Mesodermal cell (in vitro differentiated cells): ENCODE measurements at regions not wholly inside any gene's neighbourhood (a gene's known extent, or its start where the extent isn't known, plus 50 kb on each side); places are given as distances from the start of the nearest gene placed in this dataset.

ENCODE experiments used
- H3K27ac ChIP-seq: 2 replicates; pipeline ENCODE4 v1.7.0; 2013; ENCODE audit warnings: mild to moderate bottlenecking, low read depth, low read length, moderate library complexity; ENCODE audit not compliant: severe bottlenecking
- H3K36me3 ChIP-seq: 2 replicates; pipeline ENCODE4 v1.7.1; 2013; ENCODE audit warnings: mild to moderate bottlenecking, low read length, moderate library complexity; ENCODE audit not compliant: control insufficient read depth, insufficient read depth
- H3K4me1 ChIP-seq: one replicate; pipeline ENCODE4 v1.7.1; 2013; ENCODE audit warnings: mild to moderate bottlenecking, low read length; ENCODE audit not compliant: insufficient read depth, control insufficient read depth, poor library complexity, severe bottlenecking
- H3K4me3 ChIP-seq: 2 replicates; pipeline ENCODE4 v1.7.0; 2013; ENCODE audit warnings: low read length, control low read depth, mild to moderate bottlenecking; ENCODE audit not compliant: insufficient read depth, poor library complexity, severe bottlenecking; ENCODE audit errors: extremely low read depth
- H3K9me3 ChIP-seq: 2 replicates; pipeline ENCODE4 v1.7.1; 2013; ENCODE audit warnings: mild to moderate bottlenecking, low read length, moderate library complexity; ENCODE audit not compliant: control insufficient read depth
- WGBS, 2 experiments: methylation state at CpG; one replicate each; pipeline ENCODE4 v1.1.5; 2013; ENCODE audit warnings: missing lambda C conversion rate in 2 of 2; ENCODE audit not compliant: insufficient coverage in 2 of 2; 5-methylcytosine and 5-hydroxymethylcytosine counted together

GRCh38 chr5:11963227-11963626 is 59.0 kb upstream of the CTNND2 start:
- Histone ChIP-seq H3K27ac (no peak overlapping the region), H3K9me3 (no peaks in the 10 kb centered on the region), H3K36me3 (no peaks in the 10 kb centered on the region), H3K4me3 (no peak overlapping the region), H3K4me1 (no peaks in the 10 kb centered on the region)
- 80 to 100% methylated on average over 1 of the region's 3 CpGs for WGBS, 2 experiments

GRCh38 chr5:11962122-11962521 is 57.9 kb upstream of the CTNND2 start:
- Histone ChIP-seq H3K36me3 (no peaks in the 10 kb centered on the region), H3K4me3 (no peak overlapping the region), H3K9me3 (no peaks in the 10 kb centered on the region), H3K4me1 (no peaks in the 10 kb centered on the region), H3K27ac (no peak overlapping the region)
- WGBS, 2 experiments: 84 to 93% methylated on average over 3 to 4 of the region's 4 CpGs

GRCh38 chr5:11958321-11958720 is 54.1 kb upstream of the CTNND2 start:
- Histone ChIP-seq H3K4me3 (no peak overlapping the region), H3K36me3 (no peaks in the 10 kb centered on the region), H3K27ac (no peak overlapping the region), H3K9me3 (no peaks in the 10 kb centered on the region), H3K4me1 (no peaks in the 10 kb centered on the region)
- 56 to 90% methylated on average over 1 of the region's 2 CpGs for WGBS, 2 experiments

GRCh38 chr5:11955331-11955730 is 51.1 kb upstream of the CTNND2 start:
- Histone ChIP-seq H3K27ac (no peak overlapping the region), H3K4me1 (no peaks in the 10 kb centered on the region), H3K36me3 (no peaks in the 10 kb centered on the region), H3K4me3 (no peak overlapping the region), H3K9me3 (no peaks in the 10 kb centered on the region)
